SK-N-SH treated with all-trans-retinoic acid at 6 μM for 48 hours (cell line): ENCODE measurements at regions not wholly inside any gene's neighbourhood (a gene's known extent, or its start where the extent isn't known, plus 50 kb on each side); places are given as distances from the start of the nearest gene placed in this dataset.

Experiments
- ATAC-seq: fragments of 200-7000 bp; cut with Tn5 transposase; 3 replicates; pipeline ENCODE4 v1.9.1; 2020; ENCODE audit warnings: mild to moderate bottlenecking, moderate library complexity
- ARNTL ChIP-seq: fragments of 450-650 bp; formaldehyde crosslinking; IDR thresholded peaks from 2 replicates; pipeline ENCODE4 v1.5.0; 2020; ENCODE audit warnings: low read depth, mild to moderate bottlenecking, moderate library complexity, borderline replicate concordance
- BACH2 ChIP-seq: fragments of 250-450 bp; sonication (Bioruptor Pico); IDR thresholded peaks from 2 replicates; pipeline ENCODE4 v1.9.0; 2021; ENCODE audit warnings: mild to moderate bottlenecking, borderline replicate concordance
- CREB5 ChIP-seq: fragments of 250-450 bp; sonication (Bioruptor Pico); IDR thresholded peaks from 2 replicates; pipeline ENCODE4 v1.5.1; 2020; ENCODE audit warnings: low read depth, mild to moderate bottlenecking, moderate library complexity
- CSDC2 ChIP-seq: fragments of 250-450 bp; sonication (Bioruptor Pico); IDR thresholded peaks from 2 replicates; pipeline ENCODE4 v1.5.0; 2020; ENCODE audit warnings: mild to moderate bottlenecking, moderate library complexity
- CSRNP3 ChIP-seq: fragments of 250-450 bp; sonication (Bioruptor Pico); IDR thresholded peaks from 2 replicates; pipeline ENCODE4 v1.5.1; 2021; ENCODE audit warnings: mild to moderate bottlenecking, moderate library complexity
- ESRRG ChIP-seq: fragments of 250-450 bp; sonication (Bioruptor Pico); IDR thresholded peaks from 2 replicates; pipeline ENCODE4 v1.6.1; 2021; ENCODE audit warnings: mild to moderate bottlenecking
- GLIS3 ChIP-seq: fragments of 250-450 bp; sonication (Bioruptor Pico); IDR thresholded peaks from 2 replicates; pipeline ENCODE4 v1.5.0; 2020; ENCODE audit warnings: mild to moderate bottlenecking, moderate library complexity
- ISL1 ChIP-seq: fragments of 250-450 bp; sonication (Bioruptor Pico); IDR thresholded peaks from 2 replicates; pipeline ENCODE4 v2.1.2; 2022; ENCODE audit warnings: mild to moderate bottlenecking, moderate library complexity
- OSR1 ChIP-seq: fragments of 250-450 bp; sonication (Bioruptor Pico); IDR thresholded peaks from 2 replicates; pipeline ENCODE4 v1.8.0; 2022; ENCODE audit warnings: moderate library complexity, mild to moderate bottlenecking, inconsistent platforms
- PATZ1 ChIP-seq: fragments of 250-450 bp; sonication (Bioruptor Pico); IDR thresholded peaks from 2 replicates; pipeline ENCODE4 v1.8.0; 2020; ENCODE audit warnings: mild to moderate bottlenecking, moderate library complexity, borderline replicate concordance
- POU6F1 ChIP-seq: fragments of 250-450 bp; sonication (Bioruptor Pico); IDR thresholded peaks from 2 replicates; pipeline ENCODE4 v1.8.0; 2021; ENCODE audit warnings: low read depth, mild to moderate bottlenecking, moderate library complexity, borderline replicate concordance
- PPARA ChIP-seq: fragments of 250-450 bp; sonication (Bioruptor Pico); IDR thresholded peaks from 2 replicates; pipeline ENCODE4 v1.5.0; 2020; ENCODE audit warnings: mild to moderate bottlenecking, borderline replicate concordance
- SNAI2 ChIP-seq: fragments of 250-450 bp; sonication (Bioruptor Pico); IDR thresholded peaks from 2 replicates; pipeline ENCODE4 v1.5.0; 2020; ENCODE audit warnings: mild to moderate bottlenecking, moderate library complexity
- TCF4 ChIP-seq: fragments of 250-450 bp; sonication (Bioruptor Pico); IDR thresholded peaks from 2 replicates; pipeline ENCODE4 v1.8.0; 2021; ENCODE audit warnings: mild to moderate bottlenecking, moderate library complexity, borderline replicate concordance
- TSHZ2 ChIP-seq: fragments of 250-450 bp; sonication (Bioruptor Pico); IDR thresholded peaks from 2 replicates; pipeline ENCODE4 v1.5.0; 2020; ENCODE audit warnings: mild to moderate bottlenecking, moderate library complexity
- ZC3H10 ChIP-seq: fragments of 250-450 bp; sonication (Bioruptor Pico); IDR thresholded peaks from 2 replicates; pipeline ENCODE4 v1.5.1; 2021; ENCODE audit warnings: mild to moderate bottlenecking, moderate library complexity
- ZFP3 ChIP-seq: fragments of 250-450 bp; sonication (Bioruptor Pico); IDR thresholded peaks from 2 replicates; pipeline ENCODE4 v1.5.0; 2020; ENCODE audit warnings: mild to moderate bottlenecking, moderate library complexity
- ZFP30 ChIP-seq: fragments of 450-650 bp; formaldehyde crosslinking; IDR thresholded peaks from 2 replicates; pipeline ENCODE4 v1.5.0; 2022; ENCODE audit warnings: mild to moderate bottlenecking, moderate library complexity
- ZNF565 ChIP-seq: fragments of 450-650 bp; formaldehyde crosslinking; conservative IDR thresholded peaks from 2 replicates; pipeline ENCODE4 v1.5.0; 2020; ENCODE audit warnings: low read depth, mild to moderate bottlenecking, moderate library complexity
- ZNF70 ChIP-seq: fragments of 450-650 bp; formaldehyde crosslinking; IDR thresholded peaks from 2 replicates; pipeline ENCODE4 v1.5.0; 2020; ENCODE audit warnings: mild to moderate bottlenecking, moderate library complexity
- ZNF8 ChIP-seq: fragments of 450-650 bp; formaldehyde crosslinking; IDR thresholded peaks from 2 replicates; pipeline ENCODE4 v1.5.0; 2020; ENCODE audit warnings: mild to moderate bottlenecking, moderate library complexity

- no peak for TF ChIP-seq PATZ1
- no peak for TF ChIP-seq CREB5 (CRISPR knock-in tag)
- no peak for TF ChIP-seq TCF4
- no peak for TF ChIP-seq GLIS3
- no peak for TF ChIP-seq ZC3H10
- no peak for TF ChIP-seq ZNF8 (CRISPR knock-in tag)
- TF ChIP-seq BACH2 (CRISPR knock-in tag): no peak
- TF ChIP-seq TSHZ2 (CRISPR knock-in tag): no peak
- no peak for TF ChIP-seq CSRNP3 (CRISPR knock-in tag)
- no peak for TF ChIP-seq POU6F1 (CRISPR knock-in tag)
- no peak for TF ChIP-seq ZNF70 (CRISPR knock-in tag)
- TF ChIP-seq ESRRG (CRISPR knock-in tag): no peak
- TF ChIP-seq PPARA (CRISPR knock-in tag): no peak
- TF ChIP-seq ARNTL: no peak
- TF ChIP-seq ZNF565 (CRISPR knock-in tag): no peak
- TF ChIP-seq OSR1 (CRISPR knock-in tag): no peak
- no peak for TF ChIP-seq CSDC2 (CRISPR knock-in tag)
- TF ChIP-seq SNAI2 (CRISPR knock-in tag): no peak
- TF ChIP-seq ZFP30 (CRISPR knock-in tag): no peak
- TF ChIP-seq, all 23 proteins: peak for 0
- no peak for ATAC-seq
Measured at GRCh38 chr17:71111460-71111859, 942.1 kb downstream of the KCNJ2 start.

GRCh38 chr17:71111934-71112333 lies 942.6 kb downstream of the KCNJ2 start:
- TF ChIP-seq TCF4: peak; percentile 82
- no peak for TF ChIP-seq ARNTL
- TF ChIP-seq PATZ1: no peak
- no peak for TF ChIP-seq CSDC2 (CRISPR knock-in tag)
- TF ChIP-seq POU6F1 (CRISPR knock-in tag): no peak
- no peak for TF ChIP-seq ZNF70 (CRISPR knock-in tag)
- no peak for TF ChIP-seq ISL1 (CRISPR knock-in tag)
- TF ChIP-seq ZFP3: no peak
- TF ChIP-seq ZC3H10: no peak
- ATAC-seq: no peak
